ENCODE measurements at regions not wholly inside any gene's neighbourhood (a gene's known extent, or its start where the extent isn't known, plus 50 kb on each side); places are given as distances from the start of the nearest gene placed in this dataset.

- no peak for TF ChIP-seq CTCF (IDR thresholded peaks at IDR 0.05; ENCODE audit: unreplicated experiment in 3 of 3)
- no peak overlapping the region for H3K27ac Mint-ChIP-seq
Measured at GRCh38 chr11:91664521-91664920, 560.1 kb upstream of the FAT3 start.

GRCh38 chr11:91660036-91660435 lies 564.6 kb upstream of the FAT3 start:
- H3K27ac Mint-ChIP-seq = no peak overlapping the region
- peaks cover 2% of the 10 kb centered on the region for H3K4me1 Mint-ChIP-seq
- H3K27me3 Mint-ChIP-seq (ENCODE audit: low read depth) = no peaks in the 10 kb centered on the region
- H3K9me3 Mint-ChIP-seq = no peaks in the 10 kb centered on the region
- no peak for TF ChIP-seq CTCF (IDR thresholded peaks at IDR 0.05; ENCODE audit: unreplicated experiment in 3 of 3)
- no peaks in the 10 kb centered on the region for H3K36me3 Mint-ChIP-seq (ENCODE audit: low read depth)
- no peak overlapping the region for H3K4me3 Mint-ChIP-seq

More at GRCh38 chr11:91664521-91664920, 560.1 kb upstream of the FAT3 start:
- no peaks in the 10 kb centered on the region for H3K27me3 Mint-ChIP-seq (ENCODE audit: low read depth)
- no peaks in the 10 kb centered on the region for H3K9me3 Mint-ChIP-seq
- H3K4me1 Mint-ChIP-seq = no peaks in the 10 kb centered on the region
- H3K36me3 Mint-ChIP-seq (ENCODE audit: low read depth) = no peaks in the 10 kb centered on the region
- no peak overlapping the region for H3K4me3 Mint-ChIP-seq

GRCh38 chr11:91654686-91655085 lies 569.9 kb upstream of the FAT3 start:
- peak overlapping the region; percentile 18 to 24 (median 19) for H3K27ac Mint-ChIP-seq
- no peak for TF ChIP-seq CTCF (IDR thresholded peaks at IDR 0.05; ENCODE audit: unreplicated experiment in 3 of 3)
- H3K4me1 Mint-ChIP-seq = peaks cover 11% of the 10 kb centered on the region
- H3K36me3 Mint-ChIP-seq (ENCODE audit: low read depth) = no peaks in the 10 kb centered on the region
- peaks cover 5% of the 10 kb centered on the region for H3K27me3 Mint-ChIP-seq (ENCODE audit: low read depth)
- H3K4me3 Mint-ChIP-seq = no peak overlapping the region
- no peaks in the 10 kb centered on the region for H3K9me3 Mint-ChIP-seq

GRCh38 chr11:91653079-91653754 lies 571.4 kb upstream of the FAT3 start:
- H3K36me3 Mint-ChIP-seq (ENCODE audit: low read depth) = no peaks in the 10 kb centered on the region
- no peaks in the 10 kb centered on the region for H3K9me3 Mint-ChIP-seq
- H3K27me3 Mint-ChIP-seq (ENCODE audit: low read depth) = peaks cover 5% of the 10 kb centered on the region
- no peak for TF ChIP-seq CTCF (IDR thresholded peaks at IDR 0.05; ENCODE audit: unreplicated experiment in 3 of 3)
- no peak overlapping the region for H3K4me3 Mint-ChIP-seq
- H3K27ac Mint-ChIP-seq = no peak overlapping the region
- H3K4me1 Mint-ChIP-seq = peaks cover 11% of the 10 kb centered on the region

- Mint-ChIP-seq H3K27me3 (ENCODE audit: low read depth) (peaks cover 5% of the 10 kb centered on the region), H3K36me3 (ENCODE audit: low read depth) (no peaks in the 10 kb centered on the region), H3K4me1 (peaks cover 11% of the 10 kb centered on the region), H3K9me3 (no peaks in the 10 kb centered on the region), H3K27ac (no peak overlapping the region), H3K4me3 (no peak overlapping the region)
- no peak for TF ChIP-seq CTCF (IDR thresholded peaks at IDR 0.05; ENCODE audit: unreplicated experiment in 3 of 3)
Measured at GRCh38 chr11:91650802-91651201, 573.8 kb upstream of the FAT3 start.

- Mint-ChIP-seq H3K27me3 (ENCODE audit: low read depth) (no peaks in the 10 kb centered on the region), H3K9me3 (no peaks in the 10 kb centered on the region)
Measured at GRCh38 chr11:91641153-91641552, 583.5 kb upstream of the FAT3 start.

More at GRCh38 chr11:91641153-91641552, 583.5 kb upstream of the FAT3 start:
- no peak overlapping the region for H3K4me3 Mint-ChIP-seq
- H3K4me1 Mint-ChIP-seq = peaks cover 9% of the 10 kb centered on the region
- H3K36me3 Mint-ChIP-seq (ENCODE audit: low read depth) = no peaks in the 10 kb centered on the region
- H3K27ac Mint-ChIP-seq = no peak overlapping the region
- no peak for TF ChIP-seq CTCF (IDR thresholded peaks at IDR 0.05; ENCODE audit: unreplicated experiment in 3 of 3)

Measured in nephron (organoid).